ENCODE measurements at regions not wholly inside any gene's neighbourhood (a gene's known extent, or its start where the extent isn't known, plus 50 kb on each side); places are given as distances from the start of the nearest gene placed in this dataset.

DNA sequence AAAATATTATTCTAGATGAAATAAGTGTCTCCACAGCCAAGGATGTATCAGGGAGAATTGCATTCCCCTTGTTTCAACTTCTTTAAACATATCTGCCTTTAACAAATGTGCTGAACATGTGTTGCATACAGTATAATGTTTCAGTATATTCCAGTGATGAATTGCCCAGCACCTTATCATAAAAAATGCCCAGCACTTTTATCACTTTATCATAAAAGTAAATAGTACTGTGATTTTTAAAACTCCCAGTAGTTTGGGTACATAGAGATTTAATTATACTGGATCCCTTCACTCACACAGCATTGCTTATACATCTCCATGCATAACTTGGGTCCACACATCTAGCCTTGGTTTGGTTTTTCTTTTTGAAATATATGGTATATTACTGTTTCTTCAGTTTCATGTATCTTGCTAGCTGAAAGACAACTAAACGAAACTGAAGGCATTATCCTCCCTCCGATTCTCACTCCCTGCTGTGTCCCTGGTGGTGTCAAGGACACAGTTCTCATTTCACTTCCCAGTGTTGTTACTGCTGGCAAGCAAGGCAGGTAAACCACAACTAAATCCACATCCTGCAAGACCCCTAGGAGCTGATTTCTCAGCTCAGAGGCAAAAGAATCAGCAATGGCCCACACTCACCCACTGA, 118.2 kb upstream of the SLC44A3 start:
- no peak for DNase-seq

DNA sequence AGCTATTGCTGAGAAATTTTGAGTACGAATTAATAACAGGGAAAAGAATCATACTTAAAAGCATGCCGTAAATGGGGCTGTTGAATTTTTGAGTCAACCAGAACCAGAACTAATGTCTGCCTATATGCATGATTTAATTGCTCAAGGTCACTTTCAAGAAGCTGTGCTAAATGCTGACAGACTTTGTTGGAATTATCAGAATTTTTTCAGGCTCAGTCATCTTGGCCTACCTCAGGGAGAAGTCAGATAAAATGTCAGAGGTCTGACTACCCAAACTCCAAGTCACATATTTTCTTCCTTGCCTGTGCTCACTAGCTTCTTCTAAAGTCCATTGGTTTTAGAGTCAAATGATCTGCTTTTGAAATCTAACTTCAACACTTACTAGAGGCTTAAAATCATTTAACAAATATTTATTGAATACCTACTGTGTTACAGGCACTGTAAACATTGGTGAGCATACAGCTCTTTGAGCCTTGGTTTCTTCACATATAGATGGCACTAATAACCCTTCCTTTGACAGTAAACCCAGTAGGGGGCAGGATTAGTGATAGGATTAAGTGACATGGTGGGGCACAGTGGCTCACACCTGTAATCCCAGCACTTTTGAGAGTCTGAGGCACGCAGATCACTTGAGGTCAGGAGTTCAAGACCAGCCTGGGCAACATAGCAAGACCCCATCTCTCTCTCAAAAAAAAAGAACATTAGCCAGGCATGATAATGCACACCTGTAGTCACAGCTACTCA, 121.2 kb upstream of the SLC44A3 start:
- DNase-seq, result no peak

DNA sequence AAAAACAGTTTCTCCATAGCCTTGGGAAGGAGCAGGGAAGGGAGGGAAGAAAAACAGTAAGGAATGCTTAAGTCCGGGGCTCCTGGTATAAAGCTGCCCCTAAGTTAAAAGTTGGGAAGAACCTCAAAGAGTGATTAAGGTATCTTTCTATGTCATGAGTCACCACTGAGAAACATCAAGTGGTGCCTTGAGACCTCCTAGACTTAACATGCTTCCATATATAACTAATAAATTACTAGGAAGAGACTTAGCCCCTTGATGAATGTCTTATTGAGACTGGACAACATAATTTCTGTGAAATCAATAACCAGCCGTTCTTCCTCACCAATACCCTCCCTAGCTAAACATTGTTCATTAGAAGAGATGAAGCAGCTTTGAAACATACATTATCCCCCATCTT, 121.8 kb upstream of the SLC44A3 start:
- DNase-seq, result no peak

DNA sequence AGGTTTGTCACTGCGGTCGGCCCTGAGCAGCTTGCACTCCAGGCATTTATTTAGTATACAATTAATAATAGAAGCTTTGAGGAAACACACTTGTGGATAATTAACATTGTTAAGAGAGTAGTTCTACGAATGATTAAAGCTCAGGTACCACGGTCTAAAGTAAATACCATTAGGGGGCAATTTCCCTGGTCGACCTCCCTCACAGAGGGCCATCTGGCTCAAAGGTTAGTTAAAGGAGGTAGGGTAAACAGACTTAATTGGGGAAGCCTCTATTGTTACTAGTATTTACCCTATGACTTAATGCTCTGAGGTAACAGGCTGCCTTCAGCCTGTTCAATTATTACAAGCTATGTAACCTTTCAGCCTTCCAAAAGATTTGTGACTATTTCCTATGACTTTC, 122.3 kb upstream of the SLC44A3 start:
- no peak for DNase-seq

DNA sequence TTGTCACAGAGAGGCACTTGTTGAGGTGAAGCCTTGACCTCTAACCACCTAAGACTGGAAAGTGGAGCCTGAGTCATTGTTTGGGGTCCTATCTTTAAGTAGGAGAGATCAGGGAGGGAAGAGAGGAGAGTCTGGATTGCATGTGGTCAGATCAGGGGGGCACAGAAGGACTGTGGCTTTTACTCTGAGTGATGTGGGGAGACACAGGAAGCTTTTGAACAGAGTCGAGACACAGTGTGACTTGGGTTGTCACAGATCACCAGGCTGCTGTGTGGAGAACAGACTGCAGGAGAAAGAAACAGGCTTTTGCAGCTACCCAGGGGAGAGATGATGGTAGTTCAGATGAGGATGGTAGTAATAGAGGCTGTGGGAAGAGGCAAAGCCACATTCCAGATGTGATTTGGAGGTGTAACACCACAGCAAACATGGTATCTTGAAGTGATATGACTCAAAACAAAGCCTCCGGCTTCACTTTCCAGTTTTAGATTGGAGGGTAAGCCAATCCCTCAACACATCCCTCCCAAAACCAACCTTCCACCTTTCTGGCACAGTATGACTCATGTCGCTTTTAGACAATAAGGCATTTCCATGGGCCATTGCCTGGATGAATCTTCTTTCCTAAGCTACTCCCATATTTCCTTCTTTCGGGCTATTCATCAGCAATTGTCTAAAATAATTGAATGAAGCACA, 125.8 kb upstream of the SLC44A3 start:
- no peak for DNase-seq

DNA sequence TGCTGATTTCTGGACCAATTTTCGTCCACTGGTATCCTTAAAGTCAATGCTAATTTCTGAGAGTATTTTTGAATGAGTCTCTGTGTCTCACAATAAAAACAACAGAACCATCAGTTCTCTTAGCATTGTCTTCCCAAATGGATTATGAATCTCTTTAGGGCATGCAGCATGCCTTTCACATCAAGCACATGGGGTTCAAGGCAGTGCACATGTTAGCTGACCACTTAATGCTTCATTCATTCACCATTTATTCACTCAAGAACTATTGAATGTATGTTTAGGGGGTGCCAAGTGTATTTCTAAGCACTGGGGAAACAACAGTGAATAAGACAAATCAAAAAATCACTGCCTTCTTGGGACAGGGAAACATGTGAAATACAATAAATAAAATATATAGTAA, 126.7 kb upstream of the SLC44A3 start:
- DNase-seq, result no peak

DNA sequence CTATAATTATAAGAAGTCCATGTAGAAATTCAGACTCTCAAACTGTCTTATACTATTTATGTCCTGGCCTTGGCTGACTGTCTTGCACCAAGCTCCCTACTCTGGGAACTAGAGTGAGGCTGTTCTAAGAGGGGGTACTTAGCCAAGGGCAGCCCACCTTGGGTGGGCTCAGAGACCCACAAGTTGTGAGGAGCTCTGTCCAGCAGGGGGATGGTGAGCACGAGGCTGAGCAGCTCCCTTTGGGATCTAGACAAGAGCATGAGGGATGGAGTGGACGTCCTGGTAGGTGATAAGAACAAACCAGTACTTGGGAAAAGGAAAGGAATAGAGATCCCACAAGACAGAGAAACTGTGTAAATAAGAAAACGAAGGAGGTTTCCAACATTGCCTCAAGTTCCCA, 127.1 kb upstream of the SLC44A3 start:
- no peak for DNase-seq

DNA sequence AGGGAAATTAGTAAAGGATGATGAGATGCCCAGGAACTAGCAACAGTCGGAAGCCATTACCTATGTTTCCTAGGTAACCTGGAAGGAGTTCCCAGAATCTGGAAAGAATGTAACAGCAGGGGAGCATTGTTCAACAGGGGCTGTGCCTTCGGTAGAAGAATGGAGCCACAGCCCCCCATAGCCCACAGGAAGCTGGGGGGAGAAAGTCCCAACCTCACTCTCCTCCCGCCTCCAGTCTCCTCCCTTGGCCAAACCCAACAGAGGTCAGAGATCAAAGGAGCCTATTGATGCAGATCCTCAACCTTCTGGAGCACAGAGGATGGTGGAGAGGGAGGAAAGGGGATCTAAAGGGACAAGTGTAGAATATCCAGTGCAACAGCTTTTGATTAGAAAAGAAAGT, 131.5 kb upstream of the SLC44A3 start:
- DNase-seq, result no peak

DNA sequence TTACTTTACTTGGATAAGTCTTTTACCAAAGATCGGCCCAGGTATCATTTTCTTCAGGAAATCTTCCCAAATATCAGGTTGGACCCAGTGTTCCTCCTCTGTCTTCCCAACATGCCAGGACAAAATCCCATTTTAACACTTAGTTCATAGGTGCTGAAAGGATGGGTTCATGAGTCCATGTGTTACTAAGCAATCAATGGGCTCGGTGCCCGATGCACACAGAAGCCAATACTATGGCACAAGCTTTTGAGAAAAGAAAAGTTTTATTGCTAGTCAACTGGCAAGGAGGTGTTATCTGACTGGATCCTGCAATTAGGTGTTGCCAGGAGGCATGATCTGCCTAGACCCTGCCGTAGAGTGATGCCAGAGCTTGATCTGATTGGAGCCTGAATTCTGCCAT, 133.3 kb upstream of the SLC44A3 start:
- no peak for DNase-seq

DNA sequence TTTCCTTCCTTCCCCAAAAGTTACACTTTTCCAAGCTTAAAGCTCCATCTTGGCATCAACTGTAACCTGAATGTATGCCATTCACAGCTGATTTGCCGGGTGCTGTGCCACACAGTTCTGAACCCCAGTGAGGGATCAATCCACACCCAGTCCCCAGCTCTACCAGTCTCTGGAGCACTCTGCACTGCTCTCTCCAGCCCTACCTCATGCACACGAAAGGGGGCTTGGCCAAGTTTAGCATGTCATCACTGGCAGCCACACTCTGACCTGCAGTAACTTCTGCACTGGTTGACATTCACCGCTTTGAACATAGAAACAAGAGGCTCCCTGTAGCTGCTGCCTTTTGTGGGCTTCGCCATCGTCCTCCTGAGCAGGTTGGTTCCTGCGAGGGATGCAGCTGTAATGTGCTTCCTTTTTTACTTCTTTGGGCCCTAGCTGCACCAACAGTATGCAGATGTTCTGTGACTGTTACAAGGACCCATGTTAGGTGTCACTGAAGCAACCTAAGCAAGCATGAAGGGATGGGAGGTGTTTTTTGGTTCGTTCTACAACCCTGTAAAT, 135.4 kb upstream of the SLC44A3 start:
- no peak for DNase-seq

DNA sequence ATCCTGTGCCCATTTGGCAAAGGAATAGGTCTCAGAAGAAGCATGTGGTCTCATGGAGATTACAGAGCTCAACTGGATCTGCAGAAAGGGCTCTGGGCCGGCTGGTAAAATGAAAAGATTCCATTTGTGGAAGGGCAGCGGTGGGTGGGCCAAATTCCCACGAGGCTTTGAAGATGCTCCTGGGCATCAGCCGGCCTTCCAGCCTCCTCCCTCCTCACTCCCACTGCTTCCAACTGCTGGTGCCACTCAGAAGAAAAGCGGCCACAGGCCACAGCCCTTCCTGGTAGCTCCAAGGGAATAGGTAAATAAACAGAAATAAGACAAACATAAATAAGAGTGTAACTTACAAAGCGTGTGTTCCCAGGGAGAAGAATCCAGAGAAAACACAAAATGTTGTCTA, 136.3 kb upstream of the SLC44A3 start:
- DNase-seq, result no peak

DNA sequence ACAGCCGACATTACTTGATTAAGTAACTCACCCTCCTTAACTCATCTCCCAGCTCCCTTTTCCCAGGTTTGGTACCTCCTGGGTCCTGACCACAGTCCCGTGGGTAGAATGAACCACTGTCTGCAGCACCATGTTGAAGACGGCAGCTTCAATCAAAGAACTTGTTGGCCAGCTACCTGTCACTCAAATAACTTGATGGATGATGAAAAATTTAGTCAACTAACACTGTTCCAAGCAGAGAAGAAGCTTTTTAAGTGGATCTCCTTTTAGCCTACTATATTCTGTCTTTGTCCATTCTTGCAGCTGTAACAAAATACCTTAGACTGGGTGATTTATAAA, 138.4 kb upstream of the F3 start:
- DNase-seq, result no peak

DNA sequence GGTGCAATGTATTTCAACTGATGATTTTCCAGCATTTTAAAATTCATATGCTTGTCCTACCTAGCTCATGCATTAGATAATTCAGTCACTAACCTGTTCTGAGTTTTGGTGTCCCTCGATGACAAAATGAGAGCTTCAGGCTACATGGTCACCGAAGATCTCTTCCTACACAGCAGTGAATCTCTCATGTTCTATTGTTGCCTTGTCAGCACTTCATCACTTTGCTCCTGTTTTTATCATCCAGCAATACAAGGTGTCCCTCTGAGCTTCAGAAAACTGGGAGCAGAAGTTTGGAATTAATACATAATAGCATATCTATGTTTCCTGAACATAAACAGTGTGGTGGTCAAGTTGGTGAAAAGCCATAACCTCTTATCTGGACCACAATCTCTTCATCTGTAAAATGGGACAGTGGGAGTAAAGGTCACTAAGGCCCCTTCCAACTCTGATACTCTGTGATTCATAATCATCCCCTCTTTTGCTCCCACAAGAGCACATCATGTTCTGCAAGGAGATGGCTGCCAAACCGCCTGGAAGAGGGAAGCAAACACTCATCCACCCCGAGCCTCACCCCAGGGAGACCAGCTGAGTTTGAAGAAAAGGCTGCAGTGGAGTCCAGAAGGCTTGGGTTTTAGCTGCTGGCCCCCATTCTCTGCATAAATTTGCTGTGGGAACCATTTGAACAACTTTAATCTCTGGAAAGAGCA, 137.9 kb upstream of the F3 start:
- DNase-seq, result no peak

DNA sequence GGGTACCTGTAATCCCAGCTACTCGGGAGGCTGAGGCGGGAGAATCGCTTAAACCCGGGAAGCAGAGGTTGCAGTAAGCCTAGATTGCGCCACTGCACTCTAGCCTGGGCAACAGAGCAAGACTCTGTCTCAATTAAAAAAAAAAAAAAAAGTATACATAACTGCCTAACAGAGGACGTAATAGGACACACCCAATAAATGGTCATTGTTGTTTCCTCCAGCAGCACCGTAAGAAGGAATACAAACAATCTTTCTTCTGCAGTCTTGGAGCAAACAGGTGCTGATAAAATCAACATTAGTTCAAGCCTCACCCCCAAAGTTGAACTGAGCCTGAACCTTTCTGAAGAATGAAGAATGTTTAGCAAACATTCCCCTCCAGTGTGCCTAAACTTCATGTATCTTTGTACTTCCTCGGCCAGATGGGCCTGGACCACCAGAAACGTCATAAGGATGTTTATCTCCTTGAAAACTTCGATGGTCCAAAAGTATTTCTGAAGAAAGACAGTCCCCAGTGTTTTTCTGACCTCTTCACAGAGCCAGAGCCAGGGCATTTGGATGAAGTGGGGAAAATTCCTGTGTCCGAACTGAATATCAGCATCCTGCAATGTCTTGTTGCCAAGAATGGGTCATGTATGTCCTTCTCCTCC, 136.8 kb upstream of the F3 start:
- no peak for DNase-seq

DNA sequence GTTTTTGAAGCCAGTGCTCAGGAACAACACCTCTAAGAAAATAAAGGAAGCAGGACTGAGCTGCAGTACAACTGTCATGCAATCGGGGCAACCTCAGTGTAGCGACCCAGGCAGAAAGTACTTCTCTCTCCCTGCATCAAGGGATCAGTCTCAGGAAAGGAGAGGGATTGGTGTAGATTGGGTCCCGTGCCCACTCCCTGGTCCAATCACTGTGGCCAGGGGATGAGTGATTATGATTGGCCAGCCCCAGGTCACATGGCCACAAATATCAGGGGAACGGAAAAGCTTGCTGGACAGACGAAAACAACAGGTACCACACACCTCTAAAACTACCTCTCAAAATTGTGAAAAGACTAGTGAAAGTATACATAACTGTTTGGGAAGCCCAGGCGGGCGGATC, 136.2 kb upstream of the F3 start:
- DNase-seq, result no peak

DNA sequence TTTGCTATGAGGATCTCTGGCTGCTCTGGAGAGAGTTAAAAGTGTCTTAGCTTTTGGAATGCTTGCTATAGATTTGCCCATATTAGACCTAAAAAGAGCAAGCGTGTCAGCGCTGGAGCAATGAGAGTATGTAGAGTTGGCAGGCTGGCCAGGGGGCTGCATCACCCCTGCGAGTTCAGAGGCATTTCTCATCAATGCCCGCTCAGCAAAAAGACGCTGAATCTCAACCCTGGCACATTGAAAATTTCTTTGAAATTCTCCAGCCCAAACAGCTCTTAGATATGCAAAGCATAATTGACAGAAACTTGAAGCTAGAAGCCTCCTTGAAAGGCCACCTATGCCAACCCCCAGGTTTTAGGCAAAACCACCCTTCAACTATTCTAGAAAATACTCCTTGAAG, 135.5 kb upstream of the F3 start:
- no peak for DNase-seq

DNA sequence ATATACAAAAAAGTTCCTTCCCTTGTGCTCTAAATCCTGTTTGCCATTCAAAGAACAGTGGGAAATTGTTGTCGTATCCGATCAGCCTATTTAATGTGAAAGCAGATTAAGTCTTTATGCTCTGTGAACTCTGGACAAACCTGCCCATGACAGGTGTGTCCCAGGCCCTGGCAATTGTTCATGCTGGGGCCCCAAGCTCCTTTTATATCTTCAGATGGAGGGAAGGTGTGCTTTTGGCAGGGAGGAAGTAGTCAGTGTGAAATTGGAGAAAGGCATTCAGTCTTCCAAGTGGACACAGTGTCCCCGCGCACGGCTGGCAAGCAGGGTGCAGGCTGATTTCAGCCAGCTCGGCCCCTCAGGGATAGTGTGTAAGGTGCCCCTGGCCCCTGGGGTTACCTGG, 135.1 kb upstream of the F3 start:
- no peak for DNase-seq

DNA sequence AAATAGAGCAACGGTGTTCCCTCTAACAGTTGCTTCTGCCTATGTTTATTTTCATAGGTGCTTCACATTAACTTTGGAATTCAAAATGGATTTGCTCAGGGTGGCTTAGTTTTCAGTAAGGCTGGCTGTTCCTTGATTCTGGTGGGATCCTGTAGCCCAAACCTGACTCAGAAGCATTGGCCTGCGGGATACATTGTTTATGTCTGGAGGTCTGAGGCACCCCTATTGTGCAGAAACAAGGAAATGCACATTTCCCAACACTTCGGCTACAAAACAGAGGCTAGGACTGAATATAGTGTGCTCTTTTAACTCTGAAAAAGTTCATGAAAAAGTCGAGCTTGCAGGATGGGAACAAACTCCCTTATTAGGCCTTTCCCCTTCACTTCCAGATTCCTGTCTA, 133.8 kb upstream of the F3 start:
- DNase-seq, result no peak

DNA sequence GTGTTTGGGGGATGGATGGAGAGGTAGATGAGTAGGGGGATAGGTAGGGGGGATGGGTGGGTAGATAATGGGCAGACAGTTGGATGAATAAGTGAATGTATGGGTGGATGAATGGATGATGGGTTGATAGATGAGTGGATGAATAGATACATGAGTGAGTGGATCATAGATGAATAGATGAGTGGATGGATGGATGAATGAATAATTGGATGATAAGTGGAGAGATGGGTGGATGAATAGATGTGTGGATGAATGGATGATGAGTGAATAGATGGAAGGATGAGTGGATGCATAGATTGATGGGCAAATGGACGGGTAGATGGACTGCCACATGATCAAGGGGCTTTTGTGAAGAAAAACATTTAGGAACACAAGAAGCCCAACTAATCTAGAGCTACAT, 133.3 kb upstream of the F3 start:
- no peak for DNase-seq

DNA sequence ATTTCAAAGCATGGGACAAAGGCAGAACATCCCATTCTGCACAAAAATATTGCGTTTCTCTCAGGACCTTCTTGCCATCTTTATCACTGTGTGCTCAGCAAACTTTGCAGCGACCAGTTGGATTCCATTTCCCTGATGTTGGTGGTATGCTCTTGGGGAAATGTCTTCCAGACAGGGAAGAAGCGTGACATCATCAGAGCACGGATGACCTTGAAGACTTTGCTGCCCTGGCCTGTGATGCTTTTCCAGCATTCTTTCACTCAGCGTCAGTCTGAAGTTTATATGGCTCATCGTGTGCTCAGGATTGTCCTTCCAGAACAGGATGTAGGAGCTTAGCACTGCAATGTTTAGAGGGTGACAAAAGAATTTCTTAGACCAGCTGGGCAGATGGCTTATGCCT, 131.4 kb upstream of the F3 start:
- DNase-seq, result no peak

DNA sequence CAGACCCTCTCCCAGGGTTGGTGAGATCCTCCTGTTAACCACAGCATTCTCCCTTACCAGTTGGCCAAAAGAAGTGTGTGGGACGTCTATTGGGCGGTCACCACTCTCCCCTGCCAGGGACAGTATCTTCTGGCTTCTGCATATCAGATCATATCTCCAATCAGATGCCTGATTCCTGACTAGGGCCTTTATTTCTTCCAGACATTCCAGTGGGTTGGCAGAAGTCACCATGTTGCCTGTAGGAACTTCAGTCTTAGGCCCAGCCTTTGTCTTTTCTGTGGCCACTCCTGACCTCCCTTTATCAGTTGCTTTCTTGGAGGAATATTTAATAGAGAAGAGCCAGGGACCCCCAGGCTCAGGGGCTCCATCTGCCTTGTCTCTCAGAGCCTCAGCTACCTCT, 130.4 kb upstream of the F3 start:
- DNase-seq, result no peak

DNA sequence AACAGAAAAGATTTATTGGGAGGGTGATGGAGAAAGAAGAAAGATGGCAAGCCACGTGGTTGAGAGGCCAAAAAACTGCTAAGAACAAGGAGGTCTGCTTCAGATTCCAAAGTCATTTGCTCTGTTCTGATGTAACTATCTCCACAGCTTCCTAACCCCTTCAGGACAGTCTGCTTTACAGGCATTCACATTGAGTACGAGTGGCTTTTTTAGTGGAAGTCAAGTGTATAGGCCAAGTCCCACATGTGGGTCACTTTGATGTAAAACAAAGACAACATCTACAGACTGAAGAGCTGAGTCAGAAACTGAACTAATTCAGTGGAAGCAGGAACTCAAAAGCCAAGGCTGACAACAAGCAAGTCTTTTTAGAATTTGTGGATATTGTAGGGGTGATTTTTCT, 128.7 kb upstream of the F3 start:
- DNase-seq, result no peak

DNA sequence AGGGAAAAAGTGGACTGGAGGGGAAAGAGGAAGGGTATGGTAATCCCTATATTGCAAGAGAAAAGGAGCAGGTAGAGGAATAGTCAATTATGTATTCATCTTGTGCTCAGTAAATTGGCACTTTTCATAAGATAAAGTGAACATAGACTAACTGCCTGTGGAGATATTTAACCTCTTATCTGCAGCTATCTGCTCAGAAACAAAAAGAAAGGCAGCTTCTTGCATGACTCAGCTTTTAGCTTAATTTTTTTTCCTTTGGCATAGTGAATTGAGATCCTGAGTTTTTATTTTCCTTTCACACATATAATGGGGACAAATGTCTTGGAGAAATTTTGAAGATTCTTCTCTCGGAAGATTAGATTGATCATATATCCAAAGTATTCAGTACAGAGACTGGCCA, 127.6 kb upstream of the F3 start:
- no peak for DNase-seq
